DND-41 (cell line): ENCODE measurements at regions not wholly inside any gene's neighbourhood (a gene's known extent, or its start where the extent isn't known, plus 50 kb on each side); places are given as distances from the start of the nearest gene placed in this dataset.

ENCODE experiments used
- ATAC-seq: fragments of 200-7000 bp; cut with Tn5 transposase; 3 replicates; pipeline ENCODE4 v1.9.1; 2021; ENCODE audit warnings: low read depth; ENCODE audit not compliant: insufficient read depth
- DNase-seq: peaks from one replicate; pipeline ENCODE4 v3.0.0-alpha.2; 2020
- H2AFZ ChIP-seq: 2 replicates; pipeline ENCODE4 v1.6.0; 2012; ENCODE audit warnings: low read depth, low read length
- H3K27ac ChIP-seq: 2 replicates; pipeline ENCODE4 v1.5.1; 2012; ENCODE audit warnings: low read length, inconsistent platforms
- H3K27me3 ChIP-seq: fragments of 200-600 bp; sonication (generic); 2 replicates; pipeline ENCODE4 v1.6.0; 2012; ENCODE audit warnings: low read length, mild to moderate bottlenecking, inconsistent platforms; ENCODE audit not compliant: insufficient read depth, poor library complexity
- H3K36me3 ChIP-seq: 2 replicates; pipeline ENCODE4 v1.5.1; 2012; ENCODE audit warnings: low read length, inconsistent platforms; ENCODE audit not compliant: insufficient read depth
- H3K4me1 ChIP-seq: 2 replicates; pipeline ENCODE4 v1.5.1; 2012; ENCODE audit warnings: mild to moderate bottlenecking, low read length; ENCODE audit not compliant: insufficient read depth
- H3K4me2 ChIP-seq: 2 replicates; pipeline ENCODE4 v1.6.0; 2012; ENCODE audit warnings: mild to moderate bottlenecking, moderate library complexity, low read length, inconsistent platforms; ENCODE audit not compliant: insufficient read depth
- H3K4me3 ChIP-seq, 2 experiments: fragments of 200-600 bp in 1 of 2; shearing (Covaris generic) in 1 of 2; 2 replicates each; pipeline ENCODE4 v1.5.1; 2012 to 2016; ENCODE audit warnings: inconsistent platforms in 2 of 2, low read length in 2 of 2, mild to moderate bottlenecking in 2 of 2, low read depth in 1 of 2, moderate library complexity in 1 of 2
- H3K79me2 ChIP-seq: 2 replicates; pipeline ENCODE4 v1.6.0; 2012; ENCODE audit warnings: low read length, inconsistent platforms; ENCODE audit not compliant: insufficient read depth
- H3K9ac ChIP-seq: 2 replicates; pipeline ENCODE4 v1.6.0; 2012; ENCODE audit warnings: low read depth, mild to moderate bottlenecking, inconsistent platforms, low read length, moderate library complexity
- H3K9me3 ChIP-seq: 2 replicates; pipeline ENCODE4 v1.5.1; 2012; ENCODE audit warnings: low read length, moderate library complexity, mild to moderate bottlenecking, inconsistent platforms; ENCODE audit not compliant: insufficient read depth, severe bottlenecking
- H4K20me1 ChIP-seq: 2 replicates; pipeline ENCODE4 v1.6.0; 2012; ENCODE audit warnings: low read length; ENCODE audit not compliant: insufficient read depth
- EZH2 ChIP-seq: IDR thresholded peaks from 3 replicates; pipeline ENCODE4 v1.6.1; 2012; ENCODE audit warnings: borderline replicate concordance, low read depth, mild to moderate bottlenecking, moderate library complexity, low read length, inconsistent platforms; ENCODE audit not compliant: severe bottlenecking
- TF ChIP-seq, protein P1 (sequence below): IDR thresholded peaks from 2 replicates; pipeline ENCODE4 v1.5.1; 2012; ENCODE audit warnings: borderline replicate concordance, low read length, moderate library complexity, mild to moderate bottlenecking; ENCODE audit not compliant: poor library complexity, severe bottlenecking; ENCODE audit errors: extremely low read depth

DNA sequence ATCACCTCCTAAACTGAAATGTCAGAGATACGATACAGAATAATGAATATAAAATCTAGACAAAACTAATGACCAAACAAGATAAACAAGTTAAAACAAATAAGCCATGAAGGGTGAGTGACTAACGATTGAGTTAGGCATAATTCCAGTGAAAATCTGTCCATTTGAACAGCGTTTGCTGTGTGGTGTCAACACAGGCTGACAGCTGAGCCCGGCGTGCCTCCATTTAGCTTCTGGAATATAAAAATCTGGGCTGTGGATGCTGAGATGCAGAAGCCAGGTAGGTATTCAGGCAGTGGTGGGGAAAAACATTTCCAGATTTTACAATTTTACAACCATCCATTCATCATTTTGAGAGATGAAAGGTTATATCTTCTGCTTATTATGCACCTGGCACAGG lies 2041.4 kb upstream of the CELF4 start:
- H3K4me1 ChIP-seq, result peaks cover under 1% of the 10 kb centered on the region; the same call in 1 of the 2 replicates
- H3K27me3 ChIP-seq, result no peaks in the 10 kb centered on the region
- no peak overlapping the region for H3K9ac ChIP-seq
- H4K20me1 ChIP-seq, result no peaks in the 10 kb centered on the region
- DNase-seq (no peak), ATAC-seq (no peak)
- no peak overlapping the region for H3K4me2 ChIP-seq
- no peak overlapping the region for H3K4me3 ChIP-seq
- no peaks in the 10 kb centered on the region for H3K79me2 ChIP-seq
- H3K36me3 ChIP-seq, result no peaks in the 10 kb centered on the region
- no peak overlapping the region for H3K27ac ChIP-seq
- TF ChIP-seq, protein P1, sequence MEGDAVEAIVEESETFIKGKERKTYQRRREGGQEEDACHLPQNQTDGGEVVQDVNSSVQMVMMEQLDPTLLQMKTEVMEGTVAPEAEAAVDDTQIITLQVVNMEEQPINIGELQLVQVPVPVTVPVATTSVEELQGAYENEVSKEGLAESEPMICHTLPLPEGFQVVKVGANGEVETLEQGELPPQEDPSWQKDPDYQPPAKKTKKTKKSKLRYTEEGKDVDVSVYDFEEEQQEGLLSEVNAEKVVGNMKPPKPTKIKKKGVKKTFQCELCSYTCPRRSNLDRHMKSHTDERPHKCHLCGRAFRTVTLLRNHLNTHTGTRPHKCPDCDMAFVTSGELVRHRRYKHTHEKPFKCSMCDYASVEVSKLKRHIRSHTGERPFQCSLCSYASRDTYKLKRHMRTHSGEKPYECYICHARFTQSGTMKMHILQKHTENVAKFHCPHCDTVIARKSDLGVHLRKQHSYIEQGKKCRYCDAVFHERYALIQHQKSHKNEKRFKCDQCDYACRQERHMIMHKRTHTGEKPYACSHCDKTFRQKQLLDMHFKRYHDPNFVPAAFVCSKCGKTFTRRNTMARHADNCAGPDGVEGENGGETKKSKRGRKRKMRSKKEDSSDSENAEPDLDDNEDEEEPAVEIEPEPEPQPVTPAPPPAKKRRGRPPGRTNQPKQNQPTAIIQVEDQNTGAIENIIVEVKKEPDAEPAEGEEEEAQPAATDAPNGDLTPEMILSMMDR, result no peak
- no peak for TF ChIP-seq EZH2
- no peaks in the 10 kb centered on the region for H3K9me3 ChIP-seq
- H2AFZ ChIP-seq, result no peak overlapping the region

- Histone ChIP-seq H3K27me3 (no peaks in the 10 kb centered on the region), H3K9me3 (no peaks in the 10 kb centered on the region), H3K4me3 (no peak overlapping the region), H4K20me1 (no peaks in the 10 kb centered on the region), H3K36me3 (no peaks in the 10 kb centered on the region), H3K9ac (no peak overlapping the region), H3K27ac (no peak overlapping the region), H2AFZ (no peak overlapping the region), H3K4me2 (no peak overlapping the region), H3K79me2 (no peaks in the 10 kb centered on the region), H3K4me1 (no peaks in the 10 kb centered on the region)
- DNase-seq, result no peak
- TF ChIP-seq, protein P1, result no peak
- TF ChIP-seq EZH2, result no peak
- no peak for ATAC-seq
These were observed 2039.2 kb upstream of the CELF4 start for GRCh38 chr18:39604836-39605235.

DNA sequence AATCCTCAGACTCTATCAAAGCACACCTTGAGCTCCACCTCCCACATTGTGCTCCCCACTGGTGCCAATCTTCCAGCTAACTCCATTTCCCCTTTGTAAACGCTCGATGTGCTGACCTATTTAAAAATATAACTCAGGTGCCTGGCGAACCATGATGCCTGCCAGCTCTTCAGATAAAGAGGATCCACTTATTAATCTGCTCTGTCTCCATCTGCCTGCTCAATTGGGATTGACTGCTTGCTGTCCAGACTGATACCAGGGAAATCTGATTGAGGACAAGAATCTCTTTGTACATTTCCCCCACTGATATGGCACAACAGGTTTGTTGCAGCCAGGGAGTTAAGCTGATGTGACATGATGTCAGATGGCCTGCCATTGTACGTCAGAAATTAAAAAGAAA lies 2036.5 kb upstream of the CELF4 start:
- ATAC-seq, result no peak

More for the DNA sequence above, 2036.5 kb upstream of the CELF4 start:
- no peak overlapping the region for H3K4me2 ChIP-seq
- H3K27me3 ChIP-seq, result no peaks in the 10 kb centered on the region
- no peak overlapping the region for H3K9ac ChIP-seq
- no peak overlapping the region for H2AFZ ChIP-seq
- H4K20me1 ChIP-seq, result no peaks in the 10 kb centered on the region
- H3K9me3 ChIP-seq, result no peaks in the 10 kb centered on the region
- no peak for DNase-seq
- H3K4me3 ChIP-seq, result no peak overlapping the region
- no peaks in the 10 kb centered on the region for H3K79me2 ChIP-seq
- no peak for TF ChIP-seq EZH2
- TF ChIP-seq, protein P1, result no peak
- H3K4me1 ChIP-seq, result no peaks in the 10 kb centered on the region
- H3K27ac ChIP-seq, result no peak overlapping the region
- no peaks in the 10 kb centered on the region for H3K36me3 ChIP-seq
